ENCODE measurements at regions not wholly inside any gene's neighbourhood (a gene's known extent, or its start where the extent isn't known, plus 50 kb on each side); places are given as distances from the start of the nearest gene placed in this dataset.

GRCh38 chr12:83408146-83408545 is 721.4 kb downstream of the TMTC2 start:
- Histone ChIP-seq H3K4me3 (ENCODE audit: low read depth, low read length) (no peak overlapping the region), H3K27ac (ENCODE audit: extremely low read depth, low read depth, low read length) (no peak overlapping the region), H3K9me3 (ENCODE audit: control insufficient read depth, insufficient read depth, low read depth, low read length) (no peaks in the 10 kb centered on the region), H3K36me3 (ENCODE audit: control insufficient read depth in 2 of 2, insufficient read depth in 1 of 2, low read length in 2 of 2) (no peaks in the 10 kb centered on the region), H3K4me1 (ENCODE audit: control insufficient read depth, insufficient read depth, low read length) (no peaks in the 10 kb centered on the region)
- ChIA-PET CTCF (no interaction called here), POLR2A (no interaction called here)
- TF ChIP-seq ZNF639 (tag by site-specific recombination; IDR thresholded peaks at IDR 0.05) (no peak), KLF16 (tag by site-specific recombination; IDR thresholded peaks at IDR 0.05) (no peak), ZNF514 (tag by site-specific recombination; IDR thresholded peaks at IDR 0.05) (no peak), HIC1 (tag by site-specific recombination; IDR thresholded peaks at IDR 0.05) (no peak), ZEB2 (tag by site-specific recombination; IDR thresholded peaks at IDR 0.05) (no peak), ZSCAN30 (tag by site-specific recombination; IDR thresholded peaks at IDR 0.05) (no peak), ZNF558 (tag by site-specific recombination; IDR thresholded peaks at IDR 0.05) (no peak)

- ChIA-PET CTCF (no interaction called here), POLR2A (no interaction called here)
- H3K4me3 ChIP-seq (ENCODE audit: low read depth, low read length), result no peak overlapping the region
- no peaks in the 10 kb centered on the region for H3K36me3 ChIP-seq (ENCODE audit: control insufficient read depth in 2 of 2, insufficient read depth in 1 of 2, low read length in 2 of 2)
- H3K27ac ChIP-seq (ENCODE audit: extremely low read depth, low read depth, low read length), result no peak overlapping the region
- no peaks in the 10 kb centered on the region for H3K9me3 ChIP-seq (ENCODE audit: control insufficient read depth, insufficient read depth, low read depth, low read length)
- no peak for TF ChIP-seq TSHZ1 (tag by site-specific recombination; IDR thresholded peaks at IDR 0.05; ENCODE audit: borderline replicate concordance)
- no peak for TF ChIP-seq ZNF561 (tag by site-specific recombination; IDR thresholded peaks at IDR 0.05; ENCODE audit: borderline replicate concordance)
- TF ChIP-seq ZBTB1 (tag by site-specific recombination; IDR thresholded peaks at IDR 0.05), result no peak
- TF ChIP-seq ZNF518A (tag by site-specific recombination; conservative IDR thresholded peaks at IDR 0.05; ENCODE audit: low read depth), result no peak
- TF ChIP-seq ZNF223 (tag by site-specific recombination; IDR thresholded peaks at IDR 0.05), result no peak
- no peak for TF ChIP-seq ZFP37 (tag by site-specific recombination; IDR thresholded peaks at IDR 0.05)
- TF ChIP-seq ZNF837 (tag by site-specific recombination; IDR thresholded peaks at IDR 0.05), result no peak
- TF ChIP-seq ZNF2 (tag by site-specific recombination; IDR thresholded peaks at IDR 0.05), result no peak
- H3K4me1 ChIP-seq (ENCODE audit: control insufficient read depth, insufficient read depth, low read length), result no peaks in the 10 kb centered on the region
Measured at GRCh38 chr12:83404521-83404920, 717.8 kb downstream of the TMTC2 start.
